Breast epithelium (tissue), 4 donors: ENCODE measurements at regions not wholly inside any gene's neighbourhood (a gene's known extent, or its start where the extent isn't known, plus 50 kb on each side); places are given as distances from the start of the nearest gene placed in this dataset.

Experiments
- DNase-seq, 2 donors: peaks; one replicate each; pipeline ENCODE4 v3.0.0-alpha.2; 2019; ENCODE audit warnings: low spot score in 2 of 2
- H3K27ac ChIP-seq, 2 donors: fragments of 200-600 bp; sonication (generic) in 1 of 2; one replicate each; pipeline ENCODE4 v1.5.1; 2016 to 2019; ENCODE audit warnings: mild to moderate bottlenecking in 1 of 2
- H3K27me3 ChIP-seq, 2 donors: fragments of 200-600 bp; sonication (generic) in 1 of 2; one replicate each; pipeline versions ENCODE4 v1.5.1 to v1.6.0; 2017 to 2019; ENCODE audit warnings: control low read depth in 1 of 2, mild to moderate bottlenecking in 1 of 2
- H3K36me3 ChIP-seq: fragments of 200-600 bp; one replicate; pipeline ENCODE4 v1.5.1; 2019
- H3K4me1 ChIP-seq, 2 donors: fragments of 200-600 bp; sonication (generic); one replicate each; pipeline ENCODE4 v1.5.1; 2016 to 2019; ENCODE audit warnings: control low read depth in 1 of 2
- H3K4me3 ChIP-seq, 3 donors: fragments of 200-600 bp; sonication (generic); 1 replicate in 2 of 3; 2 replicates in 1 of 3; pipeline ENCODE4 v1.5.1; 2016 to 2019; ENCODE audit warnings: mild to moderate bottlenecking in 3 of 3, moderate library complexity in 2 of 3
- H3K9me3 ChIP-seq, 2 donors: fragments of 200-600 bp; sonication (generic) in 1 of 2; one replicate each; pipeline ENCODE4 v1.5.1; 2016 to 2019; ENCODE audit warnings: control low read depth in 1 of 2
- CTCF ChIP-seq, 3 donors: fragments of 450-650 bp; IDR thresholded peaks; one replicate each; pipeline ENCODE4 v1.5.1; 2016 to 2017; ENCODE audit warnings: antibody characterized with exemption in 3 of 3, mild to moderate bottlenecking in 3 of 3, moderate library complexity in 3 of 3
- POLR2A ChIP-seq: fragments of 450-650 bp; IDR thresholded peaks from one replicate; pipeline ENCODE4 v1.6.1; 2016; ENCODE audit warnings: antibody characterized with exemption, mild to moderate bottlenecking, moderate library complexity
- POLR2AphosphoS5 ChIP-seq, 3 donors: sonication (generic); formaldehyde crosslinking; IDR thresholded peaks; one replicate each; pipeline ENCODE4 v1.6.1; 2017; ENCODE audit warnings: antibody characterized with exemption in 3 of 3
- intact Hi-C: fragments of 100-400 bp; cut with DNase I; formaldehyde crosslinking; loops from one replicate; pipeline ENCODE4 v1.15.1; 2023; ENCODE audit warnings: low total_unique reads

- TF ChIP-seq CTCF (IDR thresholded peaks at IDR 0.05): peak in 2 of 3 donors; percentile 65 to 67
- TF ChIP-seq POLR2A: no peak
- Histone ChIP-seq H3K27me3 (no peaks in the 10 kb centered on the region), H3K4me1 (no peaks in the 10 kb centered on the region), H3K9me3 (no peaks in the 10 kb centered on the region), H3K4me3 (no peak overlapping the region), H3K36me3 (no peaks in the 10 kb centered on the region), H3K27ac (no peak overlapping the region)
- peak; percentile 42 to 81 for DNase-seq
- intact Hi-C loops: no loop called here
These were observed 67.1 kb downstream of the KLF4 start for GRCh38 chr9:107422189-107423185.

GRCh38 chr9:107410420-107410819, 79.1 kb downstream of the KLF4 start:
- intact Hi-C loops: no loop called here
- H3K36me3 ChIP-seq: no peaks in the 10 kb centered on the region
- DNase-seq: no peak
- H3K4me3 ChIP-seq: no peak overlapping the region
- no peak overlapping the region for H3K27ac ChIP-seq
- no peaks in the 10 kb centered on the region for H3K9me3 ChIP-seq
- TF ChIP-seq POLR2AphosphoS5 (IDR thresholded peaks at IDR 0.05): no peak
- TF ChIP-seq POLR2A: no peak
- no peak for TF ChIP-seq CTCF (IDR thresholded peaks at IDR 0.05)
- H3K4me1 ChIP-seq: no peaks in the 10 kb centered on the region
- H3K27me3 ChIP-seq: no peaks in the 10 kb centered on the region

- intact Hi-C loops: no loop called here
- no peaks in the 10 kb centered on the region for H3K4me1 ChIP-seq
- DNase-seq: no peak
- no peaks in the 10 kb centered on the region for H3K27me3 ChIP-seq
- no peak overlapping the region for H3K27ac ChIP-seq
- TF ChIP-seq POLR2AphosphoS5 (IDR thresholded peaks at IDR 0.05) (no peak), CTCF (IDR thresholded peaks at IDR 0.05) (no peak), POLR2A (no peak)
- no peaks in the 10 kb centered on the region for H3K9me3 ChIP-seq
- H3K36me3 ChIP-seq: no peaks in the 10 kb centered on the region
- no peak overlapping the region for H3K4me3 ChIP-seq
These were observed 79.8 kb downstream of the KLF4 start for GRCh38 chr9:107409581-107410389.

GRCh38 chr9:107407675-107408074, 81.9 kb downstream of the KLF4 start:
- TF ChIP-seq POLR2A (no peak), CTCF (IDR thresholded peaks at IDR 0.05) (no peak), POLR2AphosphoS5 (IDR thresholded peaks at IDR 0.05) (no peak)
- H3K27ac ChIP-seq: no peak overlapping the region
- H3K27me3 ChIP-seq: no peaks in the 10 kb centered on the region
- intact Hi-C loops: no loop called here
- H3K9me3 ChIP-seq: no peaks in the 10 kb centered on the region
- no peaks in the 10 kb centered on the region for H3K4me1 ChIP-seq
- DNase-seq: no peak
- no peaks in the 10 kb centered on the region for H3K36me3 ChIP-seq
- H3K4me3 ChIP-seq: no peak overlapping the region

GRCh38 chr9:107405511-107405910, 84.1 kb downstream of the KLF4 start:
- H3K27ac ChIP-seq: no peak overlapping the region
- no peaks in the 10 kb centered on the region for H3K9me3 ChIP-seq
- no peaks in the 10 kb centered on the region for H3K27me3 ChIP-seq
- H3K4me3 ChIP-seq: no peak overlapping the region
- no peaks in the 10 kb centered on the region for H3K36me3 ChIP-seq
- TF ChIP-seq POLR2A (no peak), CTCF (IDR thresholded peaks at IDR 0.05) (no peak), POLR2AphosphoS5 (IDR thresholded peaks at IDR 0.05) (no peak)
- no peaks in the 10 kb centered on the region for H3K4me1 ChIP-seq
- DNase-seq: no peak
- intact Hi-C loops: no loop called here
